Activated T-cell treated with anti-CD3 and anti-CD28 coated beads, Interleukin-2, amount 50 U/mL, for 48 hours (primary cell): ENCODE measurements at regions not wholly inside any gene's neighbourhood (a gene's known extent, or its start where the extent isn't known, plus 50 kb on each side); places are given as distances from the start of the nearest gene placed in this dataset.
"Not testable (repeated sequence)": the region's sequence is repeated elsewhere in the genome, so short reads cannot be mapped to it uniquely, and the experiment has no call there.

ENCODE experiments used
- DNase-seq, 2 experiments: peaks; one replicate each; pipeline ENCODE4 v3.0.0-alpha.2; 2020

DNA sequence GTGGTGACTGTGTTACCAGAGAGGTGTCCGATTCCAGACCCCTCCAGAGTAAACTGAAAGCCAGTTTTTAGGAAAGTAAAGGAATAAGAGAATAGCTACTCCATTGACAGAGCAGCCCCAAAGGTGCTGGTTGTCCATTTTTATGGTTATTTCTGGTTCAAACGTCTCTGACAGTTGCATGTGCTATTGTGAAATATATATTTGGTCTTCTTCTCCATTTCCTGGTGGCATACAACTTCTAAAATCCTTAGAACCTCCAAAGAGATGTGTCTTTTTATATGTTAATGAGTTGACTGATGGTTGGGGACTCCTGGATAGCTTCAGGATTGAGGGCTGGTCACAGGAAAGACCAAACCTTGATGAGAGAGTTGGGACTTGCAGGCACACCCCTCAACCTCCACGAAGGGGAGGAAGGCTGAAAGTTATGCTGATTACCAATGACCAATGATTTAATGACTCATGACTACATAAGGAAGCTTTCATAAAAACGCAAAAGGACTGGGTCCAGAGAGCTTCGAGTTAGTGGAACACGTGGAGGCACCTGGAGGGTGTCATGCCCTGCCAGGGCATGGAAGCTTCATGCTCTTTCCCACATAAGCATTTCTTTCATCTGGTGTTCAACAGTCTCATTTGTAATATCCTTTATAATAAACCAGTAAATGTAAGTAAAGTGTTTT, 100.7 kb downstream of the SLC16A1 start:
- no peak for DNase-seq

DNA sequence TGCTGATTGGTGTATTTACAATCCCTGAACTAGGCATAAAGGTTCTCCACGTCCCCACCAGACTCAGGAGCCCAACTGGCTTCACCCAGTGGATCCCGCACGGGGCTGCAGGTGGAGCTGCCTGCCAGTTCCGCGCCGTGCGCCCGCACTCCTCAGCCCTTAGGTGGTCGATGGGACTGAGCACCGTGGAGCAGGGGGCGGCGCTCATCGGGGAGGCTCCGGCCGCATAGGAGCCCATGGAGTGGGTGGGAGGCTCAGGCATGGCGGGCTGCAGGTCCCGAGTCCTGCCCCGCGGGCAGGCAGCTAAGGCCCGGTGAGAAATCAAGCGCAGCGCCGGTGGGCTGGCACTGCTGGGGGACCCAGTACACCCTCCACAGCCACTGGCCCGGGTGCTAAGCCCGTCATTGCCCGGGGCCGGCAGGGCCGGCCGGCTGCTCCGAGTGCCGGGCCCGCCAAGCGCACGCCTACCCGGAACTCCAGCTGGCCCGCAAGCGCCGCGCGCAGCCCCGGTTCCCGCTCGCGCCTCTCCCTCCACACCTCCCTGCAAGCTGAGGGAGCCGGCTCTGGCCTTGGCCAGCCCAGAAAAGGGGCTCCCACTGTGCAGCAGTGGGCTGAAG, 101.5 kb downstream of the SLC16A1 start:
- DNase-seq: not testable (repeated sequence)

DNA sequence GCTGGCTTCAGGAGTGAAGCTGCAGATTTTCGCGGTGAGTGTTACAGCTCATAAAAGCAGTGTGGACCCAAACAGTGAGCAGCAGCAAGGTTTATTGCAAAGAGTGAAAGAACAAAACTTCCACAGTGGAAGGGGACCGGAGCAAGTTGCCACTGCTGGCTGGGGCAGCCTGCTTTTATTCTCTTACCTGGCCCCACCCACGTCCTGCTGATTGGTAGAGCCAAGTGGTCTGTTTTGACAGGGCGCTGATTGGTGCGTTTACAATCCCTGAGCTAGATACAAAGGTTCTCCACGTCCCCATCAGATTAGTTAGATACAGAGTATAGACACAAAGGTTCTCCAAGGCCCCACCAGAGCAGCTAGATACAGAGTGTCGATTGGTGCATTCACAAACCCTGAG, 102.1 kb downstream of the SLC16A1 start:
- DNase-seq: not testable (repeated sequence)

GRCh38 chr1:112852934-112853333, 103.1 kb downstream of the SLC16A1 start:
- DNase-seq: no peak

- no peak for DNase-seq
Measured at GRCh38 chr1:112852276-112852675, 103.7 kb downstream of the SLC16A1 start.

DNA sequence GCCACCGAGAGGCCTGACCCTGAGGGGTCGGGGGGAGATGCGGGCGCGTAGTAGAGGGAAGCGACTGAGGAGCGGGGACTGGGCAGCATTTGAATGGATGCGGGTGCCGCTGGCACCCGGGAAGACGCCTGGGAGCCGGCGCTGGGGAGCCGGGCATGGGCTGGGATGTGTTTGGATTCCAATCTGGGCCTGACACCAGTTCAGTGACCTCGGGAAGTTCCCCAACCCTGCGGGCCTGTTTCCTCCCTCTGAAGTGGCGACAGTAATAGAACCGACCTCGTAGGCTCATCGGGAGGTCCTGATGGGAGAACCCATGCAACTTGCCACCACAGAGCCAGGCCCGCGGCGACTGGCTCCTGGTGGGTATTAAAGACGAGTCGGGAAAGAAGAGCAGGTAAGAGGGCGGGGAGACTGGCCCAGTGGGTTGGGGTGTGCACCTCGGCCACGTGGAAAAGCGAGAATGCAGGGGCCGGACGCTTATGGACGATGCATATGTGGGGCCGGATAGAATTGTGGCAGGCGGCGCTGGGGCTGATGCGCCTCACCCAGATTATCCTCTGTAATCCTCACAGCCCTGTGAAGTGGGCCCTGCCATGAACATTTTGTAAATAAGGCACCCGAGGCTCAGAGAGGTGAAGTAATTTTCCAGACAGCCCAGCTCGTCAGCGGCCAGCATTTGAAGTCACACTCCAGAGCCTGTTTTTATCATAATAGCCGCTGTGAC, 105.8 kb downstream of the SLC16A1 start:
- DNase-seq: no peak

- DNase-seq: no peak
Measured at GRCh38 chr1:112849425-112850033, 106.5 kb downstream of the SLC16A1 start.

GRCh38 chr1:112841825-112842224, 114.2 kb downstream of the SLC16A1 start:
- no peak for DNase-seq

DNA sequence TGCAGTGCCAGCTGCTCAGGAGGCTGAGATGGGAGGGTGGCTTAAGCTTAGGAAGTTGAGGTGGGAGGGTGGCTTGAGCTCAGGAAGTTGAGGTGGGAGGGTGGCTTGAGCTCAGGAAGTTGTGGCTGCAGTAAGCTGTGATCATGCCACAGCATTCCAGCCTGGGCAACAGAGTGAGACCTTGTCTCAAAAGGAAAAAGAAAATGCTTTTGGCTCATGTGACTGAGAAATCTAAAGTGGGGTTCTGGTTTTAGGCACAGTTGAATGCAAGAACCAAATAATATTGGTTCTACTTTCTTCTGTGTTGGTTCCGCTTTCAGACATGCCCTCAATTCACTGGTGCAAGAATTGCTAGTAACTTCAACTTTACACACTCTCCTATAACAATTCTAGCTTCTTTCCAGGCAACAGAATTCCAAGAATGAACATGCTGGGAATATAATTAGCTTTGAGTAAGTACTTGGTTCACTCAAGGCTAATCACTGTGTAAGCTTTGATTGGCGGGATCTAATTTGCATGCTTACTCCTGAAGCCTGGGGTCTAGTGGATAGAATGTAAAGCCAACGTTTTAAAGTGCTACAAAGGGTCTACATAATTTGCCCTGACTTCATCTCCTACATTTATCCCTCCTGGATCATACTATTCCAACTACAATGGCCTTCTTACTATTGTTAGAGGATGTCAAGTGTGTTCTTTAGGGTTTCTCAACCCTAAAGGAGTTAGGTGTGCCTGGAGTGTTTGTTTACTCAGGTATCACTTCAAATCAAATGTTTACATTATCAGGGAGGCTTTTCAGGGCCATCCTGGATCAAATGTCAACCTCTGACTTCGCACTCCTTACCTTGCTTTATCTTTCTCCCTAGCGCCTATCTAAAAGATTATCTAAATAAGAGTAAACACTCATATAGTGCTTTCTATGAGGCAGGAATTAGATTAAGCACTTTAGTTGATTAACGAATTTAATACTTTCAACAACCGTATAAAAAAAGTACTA, 115.1 kb downstream of the SLC16A1 start:
- no peak for DNase-seq

DNA sequence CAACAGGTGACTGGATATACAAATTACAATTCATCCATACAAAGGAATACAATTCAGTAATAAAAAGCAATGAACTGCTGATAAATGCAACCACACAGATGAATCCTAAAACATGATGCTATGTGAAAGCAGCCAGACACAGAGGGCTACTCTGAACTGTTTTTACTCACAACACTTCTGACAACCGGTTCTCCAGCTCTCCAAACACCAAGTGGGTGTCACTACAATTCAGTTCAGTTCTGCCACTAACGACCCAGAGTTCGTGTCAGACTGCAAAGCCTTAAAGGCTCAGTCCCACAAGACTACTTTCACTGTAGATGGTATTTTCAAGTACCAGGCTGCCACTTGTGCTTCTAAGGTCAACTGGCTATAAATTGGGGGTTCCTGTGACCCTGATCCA, 119.4 kb downstream of the SLC16A1 start:
- DNase-seq: no peak

- no peak for DNase-seq
Measured at GRCh38 chr1:112833806-112834205, 118.7 kb upstream of the PPM1J start.

- not testable (repeated sequence) for DNase-seq
Measured at GRCh38 chr1:112832259-112832658, 117.1 kb upstream of the PPM1J start.

GRCh38 chr1:112829691-112830090, 114.6 kb upstream of the PPM1J start:
- not testable (repeated sequence) for DNase-seq

DNA sequence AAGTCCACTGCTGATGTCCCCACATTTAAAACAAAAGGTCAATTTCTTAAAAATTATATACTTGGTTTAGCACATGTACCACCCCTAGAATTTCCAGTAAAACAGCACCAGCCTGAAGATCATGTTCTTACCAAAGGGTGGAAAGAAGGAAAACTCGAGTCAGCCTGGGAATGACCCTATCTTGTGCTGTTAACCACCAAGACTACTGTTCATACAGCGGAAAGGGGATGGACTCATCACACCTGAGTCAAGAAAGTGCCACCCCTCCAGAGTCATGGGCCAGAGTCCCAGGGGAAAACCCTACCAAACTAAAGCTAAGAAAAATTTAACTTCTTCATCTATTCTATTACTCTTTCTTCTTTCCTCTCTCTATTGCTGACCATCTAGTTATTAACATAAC, 113.6 kb upstream of the PPM1J start:
- no peak for DNase-seq

DNA sequence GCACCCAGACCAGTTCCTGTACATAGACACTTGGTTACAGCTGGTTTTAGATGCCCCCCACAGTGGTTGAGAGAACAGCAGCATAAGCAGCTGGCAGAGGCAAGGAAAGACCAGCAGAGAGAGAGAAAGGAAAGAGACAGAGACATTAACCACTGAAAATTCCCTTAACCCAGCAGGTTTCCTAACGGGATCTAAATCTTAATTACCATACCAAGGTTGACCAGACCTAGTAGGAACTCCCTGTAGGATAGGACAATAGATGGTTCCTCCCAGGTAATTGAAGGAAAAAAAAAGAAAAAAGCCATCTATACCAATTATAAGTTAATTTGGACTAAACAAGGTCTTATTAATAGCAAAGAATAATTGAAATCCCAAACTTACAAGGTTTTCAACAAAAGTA, 112.3 kb upstream of the PPM1J start:
- not testable (repeated sequence) for DNase-seq

- no peak for DNase-seq
Measured at GRCh38 chr1:112826217-112826944, 111.2 kb upstream of the PPM1J start.

GRCh38 chr1:112825563-112826216, 110.6 kb upstream of the PPM1J start:
- not testable (repeated sequence) for DNase-seq

GRCh38 chr1:112825075-112825474, 109.9 kb upstream of the PPM1J start:
- not testable (repeated sequence) for DNase-seq

DNA sequence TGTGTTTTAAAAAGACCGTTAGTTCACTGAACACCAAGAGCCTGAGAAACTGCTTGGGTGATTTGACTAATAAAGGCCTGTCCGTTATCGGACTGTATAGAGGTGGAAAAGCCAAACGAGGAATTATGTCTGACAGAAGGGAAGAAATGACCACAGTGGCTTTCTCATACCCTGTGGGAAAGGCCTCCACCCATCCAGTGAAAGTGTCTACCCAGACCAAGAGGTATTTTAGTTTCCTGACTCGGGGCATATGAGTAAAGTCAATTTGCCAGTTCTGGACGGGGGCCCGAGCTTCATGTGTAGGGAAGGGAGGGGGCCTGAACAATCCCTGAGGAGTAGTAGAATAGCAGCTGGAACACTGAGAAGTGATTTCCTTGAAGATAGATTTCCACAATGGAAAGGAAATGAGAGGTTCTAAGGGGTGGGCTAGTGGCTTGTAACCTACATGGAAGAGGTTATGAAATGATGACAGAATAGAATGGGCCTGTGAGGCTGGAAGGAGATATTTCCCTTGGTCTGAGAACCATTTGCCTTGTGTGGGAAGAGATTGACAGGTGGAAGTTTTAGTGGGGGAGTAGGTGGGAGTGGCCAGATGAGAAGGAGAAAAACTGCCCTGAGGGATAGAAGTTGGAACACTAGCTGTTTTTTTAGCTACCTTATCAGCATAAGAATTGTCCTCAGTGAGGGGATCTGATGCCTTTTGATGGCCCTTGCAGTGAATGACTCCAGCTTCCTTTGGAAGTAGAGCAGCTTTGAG, 106.4 kb upstream of the PPM1J start:
- not testable (repeated sequence) for DNase-seq

GRCh38 chr1:112818990-112819689, 104.0 kb upstream of the PPM1J start:
- no peak for DNase-seq
